ENCODE measurements at regions not wholly inside any gene's neighbourhood (a gene's known extent, or its start where the extent isn't known, plus 50 kb on each side); places are given as distances from the start of the nearest gene placed in this dataset.

DNA sequence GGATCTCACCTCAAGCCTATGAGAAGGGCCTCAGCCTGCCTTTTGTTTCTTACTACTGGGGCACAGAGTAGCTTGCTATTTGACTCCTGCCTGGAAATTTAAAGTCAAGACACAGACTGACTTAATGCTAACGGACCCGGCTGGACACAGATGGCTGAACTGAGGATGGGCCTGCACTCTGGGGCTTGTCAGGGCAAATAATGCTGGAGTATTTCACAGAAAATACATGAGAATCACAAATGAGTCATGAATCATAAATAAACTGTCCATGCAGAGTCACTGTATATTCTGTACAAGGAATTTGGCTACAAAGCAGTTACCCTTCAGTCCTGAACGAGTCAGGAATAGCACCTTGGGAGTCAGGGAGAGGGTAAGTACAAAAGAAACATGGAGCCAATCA lies 683.2 kb upstream of the FOXG1 start:
- no peak for TF ChIP-seq POLR2AphosphoS5 (IDR thresholded peaks at IDR 0.05; ENCODE audit: borderline replicate concordance, low read depth, low read length)
- TF ChIP-seq EZH2 (IDR thresholded peaks at IDR 0.05), result no peak
